Keratinocyte (primary cell): ENCODE measurements at regions not wholly inside any gene's neighbourhood (a gene's known extent, or its start where the extent isn't known, plus 50 kb on each side); places are given as distances from the start of the nearest gene placed in this dataset.
A peak's percentile ranks its signal among the peaks of the same experiment; 100 is the strongest.

Experiments
- DNase-seq: peaks from one replicate; pipeline ENCODE4 v3.0.0-alpha.2; 2011; ENCODE audit warnings: low read depth, missing footprints, low spot score
- FAIRE-seq: peaks from 2 replicates; lab custom pipeline; 2011; peaks lifted over from hg19 to GRCh38; lab: Jason Lieb, UNC
- H2AFZ ChIP-seq: 2 replicates; pipeline ENCODE4 v1.6.0; 2012; ENCODE audit warnings: low read length, control low read depth, inconsistent platforms; ENCODE audit not compliant: control insufficient read depth
- H3K27ac ChIP-seq: 2 replicates; pipeline ENCODE4 v1.5.1; 2011; ENCODE audit warnings: low read length; ENCODE audit not compliant: control insufficient read depth, insufficient read depth
- H3K27me3 ChIP-seq: 3 replicates; pipeline ENCODE4 v1.6.0; 2011; ENCODE audit warnings: low read length; ENCODE audit not compliant: control insufficient read depth, insufficient read depth; ENCODE audit errors: extremely low read depth
- H3K36me3 ChIP-seq, 2 experiments: 2 replicates in 1 of 2; 3 replicates in 1 of 2; pipeline ENCODE4 v1.5.1; 2011; ENCODE audit warnings: low read length in 2 of 2, mild to moderate bottlenecking in 1 of 2; ENCODE audit not compliant: control insufficient read depth in 2 of 2, insufficient read depth in 2 of 2; ENCODE audit errors: extremely low read depth in 1 of 2
- H3K4me1 ChIP-seq: 3 replicates; pipeline ENCODE4 v1.5.1; 2011; ENCODE audit warnings: low read length; ENCODE audit not compliant: control insufficient read depth, insufficient read depth; ENCODE audit errors: extremely low read depth
- H3K4me2 ChIP-seq: 3 replicates; pipeline ENCODE4 v1.6.0; 2011; ENCODE audit warnings: low read depth, low read length; ENCODE audit not compliant: control insufficient read depth, insufficient read depth; ENCODE audit errors: extremely low read depth
- H3K4me3 ChIP-seq, 3 experiments: fragments of 200-600 bp in 1 of 3; sonication (generic) in 1 of 3; 2 replicates in 2 of 3; 3 replicates in 1 of 3; pipeline ENCODE4 v1.5.1; 2011 to 2016; ENCODE audit warnings: low read length in 3 of 3, mild to moderate bottlenecking in 3 of 3, control low read depth in 2 of 3, inconsistent platforms in 1 of 3, low read depth in 1 of 3, mixed read lengths in 1 of 3, mixed run types in 1 of 3, moderate library complexity in 1 of 3; ENCODE audit not compliant: control insufficient read depth in 2 of 3, insufficient read depth in 2 of 3; ENCODE audit errors: extremely low read depth in 1 of 3
- H3K79me2 ChIP-seq: 2 replicates; pipeline ENCODE4 v1.6.0; 2012; ENCODE audit warnings: low read length; ENCODE audit not compliant: control insufficient read depth, insufficient read depth
- H3K9ac ChIP-seq: 3 replicates; pipeline ENCODE4 v1.6.0; 2011; ENCODE audit warnings: low read length; ENCODE audit not compliant: control insufficient read depth, insufficient read depth; ENCODE audit errors: extremely low read depth
- H3K9me1 ChIP-seq: 3 replicates; pipeline ENCODE4 v1.6.0; 2011; ENCODE audit warnings: low read length; ENCODE audit not compliant: control insufficient read depth, insufficient read depth; ENCODE audit errors: extremely low read depth
- H3K9me3 ChIP-seq: 2 replicates; pipeline ENCODE4 v1.5.1; 2012; ENCODE audit warnings: low read depth, low read length; ENCODE audit not compliant: control insufficient read depth
- H4K20me1 ChIP-seq: 3 replicates; pipeline ENCODE4 v1.6.0; 2011; ENCODE audit warnings: low read length; ENCODE audit not compliant: control insufficient read depth, insufficient read depth; ENCODE audit errors: extremely low read depth
- CTCF ChIP-seq, 3 experiments: IDR thresholded peaks in 1 of 3; conservative IDR thresholded peaks in 1 of 3; optimal IDR thresholded peaks in 1 of 3; 2 replicates in 2 of 3; 3 replicates in 1 of 3; pipeline versions ENCODE3 to v1.5.1; 2011; ENCODE audit warnings: low read length in 3 of 3, mild to moderate bottlenecking in 3 of 3, moderate library complexity in 2 of 3, control low read depth in 1 of 3, inconsistent platforms in 1 of 3; ENCODE audit not compliant: insufficient read depth in 2 of 3; ENCODE audit errors: extremely low read depth in 1 of 3
- EZH2 ChIP-seq: IDR thresholded peaks from one replicate; pipeline ENCODE4 v1.6.1; 2012; ENCODE audit warnings: inconsistent platforms, mild to moderate bottlenecking, low read length, moderate library complexity
- dilution Hi-C: fragments of 300-500 bp; cut with MboI; formaldehyde crosslinking; loops from one replicate; pipeline ENCODE4 v1.7.0; 2020; ENCODE audit warnings: low sequenced_read_pairs; ENCODE audit not compliant: extremely low pct_ligation_motif_present

GRCh38 chr3:71979175-71979574 is 194.2 kb upstream of the PROK2 start:
- no peak for TF ChIP-seq CTCF (optimal IDR thresholded peaks at IDR 0.05 in 1 of 3, IDR thresholded peaks at IDR 0.05 in 1 of 3, conservative IDR thresholded peaks at IDR 0.05 in 1 of 3; ENCODE audit: extremely low read depth in 1 of 3, insufficient read depth in 2 of 3, low read length in 3 of 3)
- no peak for TF ChIP-seq EZH2
- DNase-seq (no peak), FAIRE-seq (peak; percentile 43)
- dilution Hi-C loops: no loop called here
- Histone ChIP-seq H3K4me2 (no peak overlapping the region), H3K9me3 (no peaks in the 10 kb centered on the region), H3K27me3 (no peaks in the 10 kb centered on the region), H3K27ac (no peak overlapping the region), H3K4me1 (peaks cover 29% of the 10 kb centered on the region), H3K9me1 (no peaks in the 10 kb centered on the region), H2AFZ (no peak overlapping the region), H3K36me3 (no peaks in the 10 kb centered on the region), H4K20me1 (no peaks in the 10 kb centered on the region), H3K79me2 (no peaks in the 10 kb centered on the region), H3K9ac (no peak overlapping the region), H3K4me3 (no peak overlapping the region)

DNA sequence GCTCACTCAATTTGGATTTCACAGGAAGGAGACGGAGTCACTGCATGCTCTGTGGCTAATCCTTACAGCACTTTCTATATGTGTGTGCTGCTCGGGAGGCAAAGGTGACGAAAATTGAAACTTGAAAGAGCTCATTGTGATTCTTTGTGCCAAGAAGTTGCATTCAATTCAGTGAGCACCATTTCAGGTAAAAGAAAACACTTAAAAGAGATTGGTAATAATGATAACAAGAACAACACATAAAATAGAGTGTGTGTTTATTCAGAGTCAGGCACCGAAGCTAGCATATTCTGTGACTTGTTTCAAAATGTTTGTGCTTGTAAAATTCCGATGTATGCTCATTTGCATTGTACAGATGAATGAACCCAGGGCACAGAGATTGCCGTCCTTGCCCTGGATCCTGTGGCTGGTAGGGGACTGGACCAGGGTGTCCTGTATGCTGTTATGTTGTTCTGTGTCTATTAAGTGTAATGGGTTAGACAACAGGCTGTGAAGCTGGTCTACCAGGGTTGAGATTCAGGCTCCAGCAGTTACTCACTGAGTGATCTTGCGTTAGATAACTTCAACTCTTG is 193.3 kb upstream of the PROK2 start:
- H3K79me2 ChIP-seq: no peaks in the 10 kb centered on the region
- no peak overlapping the region for H3K27ac ChIP-seq
- H3K9me3 ChIP-seq: no peaks in the 10 kb centered on the region
- H3K9ac ChIP-seq: no peak overlapping the region
- H3K4me3 ChIP-seq: peak overlapping the region in 1 of 3 experiments; percentile 16
- dilution Hi-C loops: no loop called here
- no peaks in the 10 kb centered on the region for H3K36me3 ChIP-seq
- DNase-seq (no peak), FAIRE-seq (peak; percentile 56)
- H3K4me2 ChIP-seq: peak overlapping the region; percentile 50
- no peaks in the 10 kb centered on the region for H4K20me1 ChIP-seq
- no peaks in the 10 kb centered on the region for H3K27me3 ChIP-seq
- no peak for TF ChIP-seq EZH2
- TF ChIP-seq CTCF (optimal IDR thresholded peaks at IDR 0.05 in 1 of 3, IDR thresholded peaks at IDR 0.05 in 1 of 3, conservative IDR thresholded peaks at IDR 0.05 in 1 of 3; ENCODE audit: extremely low read depth in 1 of 3, insufficient read depth in 2 of 3, low read length in 3 of 3): no peak
- H3K4me1 ChIP-seq: peaks cover 36% of the 10 kb centered on the region
- no peak overlapping the region for H2AFZ ChIP-seq
- H3K9me1 ChIP-seq: no peaks in the 10 kb centered on the region
